B cell (primary cell): ENCODE measurements at regions not wholly inside any gene's neighbourhood (a gene's known extent, or its start where the extent isn't known, plus 50 kb on each side); places are given as distances from the start of the nearest gene placed in this dataset.

Experiments
- CTCF ChIP-seq: fragments of 200-600 bp; IDR thresholded peaks from one replicate; pipeline ENCODE4 v1.8.0; 2022; ENCODE audit warnings: antibody characterized with exemption, mild to moderate bottlenecking
- EZH2 ChIP-seq: IDR thresholded peaks from 2 replicates; pipeline ENCODE4 v1.6.1; 2012; ENCODE audit warnings: borderline replicate concordance, low read depth, mild to moderate bottlenecking, moderate library complexity, low read length; ENCODE audit not compliant: insufficient read depth, poor library complexity, severe bottlenecking

GRCh38 chr12:115864396-115864795, 413.1 kb downstream of the MED13L start:
- no peak for TF ChIP-seq CTCF
- no peak for TF ChIP-seq EZH2
